ENCODE measurements at regions not wholly inside any gene's neighbourhood (a gene's known extent, or its start where the extent isn't known, plus 50 kb on each side); places are given as distances from the start of the nearest gene placed in this dataset.

DNA sequence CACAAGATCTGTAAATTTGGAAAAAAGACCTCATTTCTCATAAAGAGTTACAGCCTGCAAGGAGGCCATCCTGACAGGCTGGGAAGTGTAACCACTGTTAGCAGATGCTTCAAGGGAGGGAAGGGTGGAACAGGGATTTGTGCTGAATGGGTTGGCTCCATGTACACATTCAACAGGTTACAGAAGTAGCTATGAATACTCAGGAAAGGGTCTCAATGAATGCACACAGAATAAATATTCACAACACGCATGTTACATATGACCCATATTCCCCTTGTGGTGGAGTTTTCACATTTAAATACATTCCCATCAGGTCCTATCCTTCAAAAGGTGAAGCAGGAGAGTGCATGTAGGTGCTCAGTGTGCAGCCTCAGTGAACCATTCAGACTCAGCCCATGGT is 316.4 kb upstream of the COBL start:
- Histone ChIP-seq H3K9me3 (ENCODE audit: low read length) (no peaks in the 10 kb centered on the region), H3K27ac (ENCODE audit: low read depth, low read length) (no peak overlapping the region), H3K4me1 (ENCODE audit: insufficient read depth, low read length) (no peaks in the 10 kb centered on the region), H3K4me3 (ENCODE audit: low read length) (no peak overlapping the region), H3K27me3 (ENCODE audit: insufficient read depth, low read length, poor library complexity, severe bottlenecking) (no peaks in the 10 kb centered on the region), H3K36me3 (ENCODE audit: insufficient read depth, low read length) (no peaks in the 10 kb centered on the region)
- no peaks in the 10 kb centered on the region for H3K27me3 Mint-ChIP-seq
- H3K4me3 Mint-ChIP-seq, result no peak overlapping the region
- peaks cover 3 to 16% (median 7%) of the 10 kb centered on the region in 5 donors for H3K9me3 Mint-ChIP-seq
- CTCF ChIA-PET, result no interaction called here
- no peak for DNase-seq
- H3K36me3 Mint-ChIP-seq, result no peaks in the 10 kb centered on the region
- POLR2A ChIA-PET, result no interaction called here
- H3K27ac Mint-ChIP-seq, result no peak overlapping the region
- no peaks in the 10 kb centered on the region for H3K4me1 Mint-ChIP-seq

- POLR2A ChIA-PET, result no interaction called here
- Histone ChIP-seq H3K4me3 (ENCODE audit: low read length) (no peak overlapping the region), H3K36me3 (ENCODE audit: insufficient read depth, low read length) (no peaks in the 10 kb centered on the region), H3K4me1 (ENCODE audit: insufficient read depth, low read length) (no peaks in the 10 kb centered on the region), H3K27ac (ENCODE audit: low read depth, low read length) (no peak overlapping the region), H3K27me3 (ENCODE audit: insufficient read depth, low read length, poor library complexity, severe bottlenecking) (no peaks in the 10 kb centered on the region), H3K9me3 (ENCODE audit: low read length) (no peaks in the 10 kb centered on the region)
- no peak for DNase-seq
- H3K27me3 Mint-ChIP-seq, result no peaks in the 10 kb centered on the region
- no peak overlapping the region for H3K4me3 Mint-ChIP-seq
- no peak overlapping the region for H3K27ac Mint-ChIP-seq
- CTCF ChIA-PET, result no interaction called here
- H3K36me3 Mint-ChIP-seq, result no peaks in the 10 kb centered on the region
- peaks cover 3 to 13% (median 6%) of the 10 kb centered on the region in 5 donors for H3K9me3 Mint-ChIP-seq
- no peaks in the 10 kb centered on the region for H3K4me1 Mint-ChIP-seq
Measured at GRCh38 chr7:51630933-51631332, 314.3 kb upstream of the COBL start.

DNA sequence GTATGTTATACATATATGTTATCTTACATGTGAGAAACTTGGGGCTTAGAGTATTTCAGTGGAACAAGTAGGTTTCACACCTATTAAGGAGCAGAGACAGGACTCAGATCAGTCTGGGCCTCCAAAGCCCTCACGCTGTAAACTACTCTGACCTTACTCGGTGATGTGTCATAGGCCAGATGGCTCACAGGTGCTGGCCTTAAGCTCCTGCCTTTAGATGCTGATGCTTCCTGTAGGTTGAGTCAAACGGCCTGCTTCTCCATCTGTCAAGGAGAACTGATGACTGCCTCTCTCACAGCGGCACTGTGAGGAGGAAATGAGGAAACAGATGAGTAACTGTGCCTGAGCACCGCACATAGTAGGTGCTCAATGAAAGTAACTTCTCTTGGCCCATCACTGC is 312.6 kb upstream of the COBL start:
- Mint-ChIP-seq H3K36me3 (no peaks in the 10 kb centered on the region), H3K27ac (no peak overlapping the region), H3K9me3 (peaks cover 0 to 19% (median 6%) of the 10 kb centered on the region in 5 donors), H3K4me3 (no peak overlapping the region), H3K4me1 (no peaks in the 10 kb centered on the region), H3K27me3 (no peaks in the 10 kb centered on the region)
- Histone ChIP-seq H3K36me3 (ENCODE audit: insufficient read depth, low read length) (no peaks in the 10 kb centered on the region), H3K4me3 (ENCODE audit: low read length) (no peak overlapping the region), H3K9me3 (ENCODE audit: low read length) (no peaks in the 10 kb centered on the region), H3K27ac (ENCODE audit: low read depth, low read length) (no peak overlapping the region), H3K4me1 (ENCODE audit: insufficient read depth, low read length) (no peaks in the 10 kb centered on the region), H3K27me3 (ENCODE audit: insufficient read depth, low read length, poor library complexity, severe bottlenecking) (no peaks in the 10 kb centered on the region)
- no peak for DNase-seq
- ChIA-PET POLR2A (no interaction called here), CTCF (no interaction called here)

- Histone ChIP-seq H3K4me1 (ENCODE audit: insufficient read depth, low read length) (no peaks in the 10 kb centered on the region), H3K27me3 (ENCODE audit: insufficient read depth, low read length, poor library complexity, severe bottlenecking) (no peaks in the 10 kb centered on the region), H3K36me3 (ENCODE audit: insufficient read depth, low read length) (no peaks in the 10 kb centered on the region), H3K4me3 (ENCODE audit: low read length) (no peak overlapping the region), H3K27ac (ENCODE audit: low read depth, low read length) (no peak overlapping the region), H3K9me3 (ENCODE audit: low read length) (no peaks in the 10 kb centered on the region)
- no peaks in the 10 kb centered on the region for H3K36me3 Mint-ChIP-seq
- ChIA-PET CTCF (no interaction called here), POLR2A (no interaction called here)
- no peaks in the 10 kb centered on the region for H3K27me3 Mint-ChIP-seq
- peaks cover 0 to 14% (median 2%) of the 10 kb centered on the region in 5 donors for H3K9me3 Mint-ChIP-seq
- H3K4me3 Mint-ChIP-seq, result no peak overlapping the region
- H3K4me1 Mint-ChIP-seq, result no peaks in the 10 kb centered on the region
- DNase-seq, result no peak
- no peak overlapping the region for H3K27ac Mint-ChIP-seq
Measured at GRCh38 chr7:51621956-51622355, 305.3 kb upstream of the COBL start.

DNA sequence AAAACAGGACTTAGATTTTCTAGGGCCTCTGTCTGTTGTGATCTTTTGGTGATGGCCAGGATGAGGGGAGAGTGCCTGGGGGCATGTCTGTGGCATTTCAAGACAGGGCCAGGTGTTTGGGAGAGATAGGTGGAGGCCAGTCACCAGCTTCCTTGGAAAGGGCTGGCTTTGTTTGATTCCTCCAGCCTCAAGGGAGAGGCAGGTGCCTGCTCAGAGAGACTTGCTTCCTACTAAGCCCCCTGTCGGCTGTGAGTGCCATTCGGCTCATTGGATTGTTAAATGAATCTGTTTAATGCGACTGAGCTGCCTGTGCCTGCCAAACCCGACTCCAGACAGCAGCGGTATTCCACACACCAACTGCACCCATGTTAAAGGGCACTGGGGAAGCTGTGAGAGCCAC is 304.1 kb upstream of the COBL start:
- Mint-ChIP-seq H3K36me3 (no peaks in the 10 kb centered on the region), H3K27ac (no peak overlapping the region), H3K4me3 (no peak overlapping the region), H3K9me3 (peaks cover 0 to 14% (median 5%) of the 10 kb centered on the region in 5 donors), H3K4me1 (no peaks in the 10 kb centered on the region), H3K27me3 (no peaks in the 10 kb centered on the region)
- Histone ChIP-seq H3K4me3 (ENCODE audit: low read length) (no peak overlapping the region), H3K4me1 (ENCODE audit: insufficient read depth, low read length) (no peaks in the 10 kb centered on the region), H3K27me3 (ENCODE audit: insufficient read depth, low read length, poor library complexity, severe bottlenecking) (no peaks in the 10 kb centered on the region), H3K27ac (ENCODE audit: low read depth, low read length) (no peak overlapping the region), H3K36me3 (ENCODE audit: insufficient read depth, low read length) (no peaks in the 10 kb centered on the region), H3K9me3 (ENCODE audit: low read length) (no peaks in the 10 kb centered on the region)
- ChIA-PET CTCF (no interaction called here), POLR2A (no interaction called here)
- no peak for DNase-seq

DNA sequence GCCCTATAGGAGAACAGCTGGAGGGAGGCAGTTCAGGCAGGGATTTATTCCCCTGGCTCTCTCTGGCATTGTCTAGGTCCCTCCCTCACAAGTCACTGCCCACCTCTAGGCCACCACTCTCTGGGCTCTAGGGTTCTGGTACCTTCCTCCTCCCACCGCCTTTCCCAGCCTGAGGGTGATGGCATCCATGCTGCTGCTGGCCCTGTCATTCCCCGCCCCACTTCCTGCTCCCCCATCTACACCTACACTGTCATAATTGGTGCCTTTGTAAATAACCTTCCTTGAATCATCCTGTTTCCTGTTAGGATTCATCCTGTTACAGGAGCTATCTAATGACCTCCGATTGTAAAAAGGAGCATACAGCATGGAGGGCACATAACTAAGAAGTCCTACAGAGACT is 303.3 kb upstream of the COBL start:
- Histone ChIP-seq H3K27me3 (ENCODE audit: insufficient read depth, low read length, poor library complexity, severe bottlenecking) (no peaks in the 10 kb centered on the region), H3K36me3 (ENCODE audit: insufficient read depth, low read length) (no peaks in the 10 kb centered on the region), H3K9me3 (ENCODE audit: low read length) (no peaks in the 10 kb centered on the region), H3K4me1 (ENCODE audit: insufficient read depth, low read length) (no peaks in the 10 kb centered on the region), H3K27ac (ENCODE audit: low read depth, low read length) (no peak overlapping the region), H3K4me3 (ENCODE audit: low read length) (no peak overlapping the region)
- no peak for DNase-seq
- no peak overlapping the region for H3K27ac Mint-ChIP-seq
- no peak overlapping the region for H3K4me3 Mint-ChIP-seq
- peaks cover 0 to 14% (median 4%) of the 10 kb centered on the region in 5 donors for H3K9me3 Mint-ChIP-seq
- H3K4me1 Mint-ChIP-seq, result no peaks in the 10 kb centered on the region
- ChIA-PET POLR2A (no interaction called here), CTCF (no interaction called here)
- H3K36me3 Mint-ChIP-seq, result no peaks in the 10 kb centered on the region
- no peaks in the 10 kb centered on the region for H3K27me3 Mint-ChIP-seq

DNA sequence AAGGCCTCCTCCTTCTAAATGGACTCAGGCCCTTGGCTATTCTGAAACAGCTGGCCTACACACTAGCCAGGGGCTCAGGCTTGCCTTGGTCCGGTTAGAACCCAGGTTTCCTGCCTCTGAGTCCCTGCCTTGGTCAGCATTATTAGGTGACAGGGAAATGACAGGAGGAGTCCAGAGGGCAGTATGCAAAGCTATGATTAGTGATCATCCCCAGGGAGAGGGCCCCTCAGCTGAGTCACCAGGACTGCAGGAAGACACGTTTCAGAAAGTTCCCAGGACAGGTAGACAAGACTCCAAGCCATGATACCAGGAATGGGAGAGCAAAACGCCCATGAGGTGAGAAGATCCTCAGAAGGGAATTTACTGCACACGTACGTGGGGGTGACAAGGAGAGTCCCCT is 301.1 kb upstream of the COBL start:
- no peaks in the 10 kb centered on the region for H3K4me1 ChIP-seq (ENCODE audit: insufficient read depth, low read length)
- Mint-ChIP-seq H3K36me3 (no peaks in the 10 kb centered on the region), H3K27me3 (peaks cover 0 to 2% of the 10 kb centered on the region in 2 donors), H3K27ac (no peak overlapping the region), H3K4me3 (no peak overlapping the region), H3K9me3 (peaks cover 1 to 10% (median 8%) of the 10 kb centered on the region in 5 donors), H3K4me1 (no peaks in the 10 kb centered on the region)
- ChIA-PET CTCF (interaction anchor here (0.9 kb wide), 1 partner anchor 63 kb away, joined by 3 read pairs; no protein-coding TSS in a partner anchor), POLR2A (no interaction called here)
- no peak overlapping the region for H3K4me3 ChIP-seq (ENCODE audit: low read length)
- no peaks in the 10 kb centered on the region for H3K27me3 ChIP-seq (ENCODE audit: insufficient read depth, low read length, poor library complexity, severe bottlenecking)
- no peaks in the 10 kb centered on the region for H3K36me3 ChIP-seq (ENCODE audit: insufficient read depth, low read length)
- no peaks in the 10 kb centered on the region for H3K9me3 ChIP-seq (ENCODE audit: low read length)
- no peak overlapping the region for H3K27ac ChIP-seq (ENCODE audit: low read depth, low read length)
- no peak for DNase-seq

- no peaks in the 10 kb centered on the region for H3K4me1 Mint-ChIP-seq
- Histone ChIP-seq H3K27me3 (ENCODE audit: insufficient read depth, low read length, poor library complexity, severe bottlenecking) (no peaks in the 10 kb centered on the region), H3K27ac (ENCODE audit: low read depth, low read length) (no peak overlapping the region), H3K36me3 (ENCODE audit: insufficient read depth, low read length) (no peaks in the 10 kb centered on the region), H3K9me3 (ENCODE audit: low read length) (no peaks in the 10 kb centered on the region), H3K4me1 (ENCODE audit: insufficient read depth, low read length) (no peaks in the 10 kb centered on the region), H3K4me3 (ENCODE audit: low read length) (no peak overlapping the region)
- no peak for DNase-seq
- ChIA-PET CTCF (no interaction called here), POLR2A (no interaction called here)
- H3K9me3 Mint-ChIP-seq, result peaks cover 1 to 17% (median 6%) of the 10 kb centered on the region in 5 donors
- H3K27ac Mint-ChIP-seq, result no peak overlapping the region
- H3K36me3 Mint-ChIP-seq, result no peaks in the 10 kb centered on the region
- H3K27me3 Mint-ChIP-seq, result peaks cover 0 to 2% of the 10 kb centered on the region in 2 donors
- H3K4me3 Mint-ChIP-seq, result no peak overlapping the region
Measured at GRCh38 chr7:51613911-51614357, 297.3 kb upstream of the COBL start.

DNA sequence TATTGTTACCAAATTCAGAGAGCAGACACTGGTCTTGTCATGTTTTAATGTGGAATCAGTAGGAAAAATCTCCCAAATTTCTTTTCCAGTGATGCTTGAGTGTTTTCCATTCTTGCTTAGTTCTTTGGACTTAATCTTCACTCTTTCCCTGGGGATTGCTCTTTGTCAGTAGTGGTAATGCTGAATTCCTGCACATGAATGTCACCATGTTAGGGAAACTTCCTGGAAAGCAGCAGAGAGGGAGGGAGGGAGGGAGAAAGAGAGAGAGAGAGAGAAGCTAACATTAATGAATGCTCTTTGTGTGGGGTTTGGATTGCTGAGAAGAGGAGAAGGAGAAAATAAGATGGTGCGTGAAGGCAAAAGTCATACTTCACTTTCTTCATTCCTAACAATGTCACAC is 295.3 kb upstream of the COBL start:
- ChIA-PET CTCF (no interaction called here), POLR2A (no interaction called here)

More for the DNA sequence above, 295.3 kb upstream of the COBL start:
- Mint-ChIP-seq H3K4me3 (no peak overlapping the region), H3K27ac (no peak overlapping the region), H3K4me1 (no peaks in the 10 kb centered on the region), H3K36me3 (no peaks in the 10 kb centered on the region), H3K27me3 (peaks cover 0 to 3% of the 10 kb centered on the region in 2 donors), H3K9me3 (peaks cover 3 to 21% (median 10%) of the 10 kb centered on the region in 5 donors)
- no peak overlapping the region for H3K27ac ChIP-seq (ENCODE audit: low read depth, low read length)
- no peaks in the 10 kb centered on the region for H3K36me3 ChIP-seq (ENCODE audit: insufficient read depth, low read length)
- no peaks in the 10 kb centered on the region for H3K9me3 ChIP-seq (ENCODE audit: low read length)
- DNase-seq, result no peak
- no peaks in the 10 kb centered on the region for H3K4me1 ChIP-seq (ENCODE audit: insufficient read depth, low read length)
- H3K27me3 ChIP-seq (ENCODE audit: insufficient read depth, low read length, poor library complexity, severe bottlenecking), result no peaks in the 10 kb centered on the region
- no peak overlapping the region for H3K4me3 ChIP-seq (ENCODE audit: low read length)

Data from CD8-positive, alpha-beta memory T cell (primary cell).